Liver (tissue), 3 donors: ENCODE measurements at regions not wholly inside any gene's neighbourhood (a gene's known extent, or its start where the extent isn't known, plus 50 kb on each side); places are given as distances from the start of the nearest gene placed in this dataset.

Experiments
- FOXA1 ChIP-seq: IDR thresholded peaks from 2 replicates; pipeline ENCODE4 v1.6.1; 2016; ENCODE audit warnings: antibody characterized with exemption
- SP1 ChIP-seq: IDR thresholded peaks from 2 replicates; pipeline ENCODE4 v1.6.1; 2018; ENCODE audit warnings: antibody characterized with exemption, mild to moderate bottlenecking
- TF ChIP-seq, protein P1 (sequence below): fragments of 150-350 bp; IDR thresholded peaks from 2 replicates; pipeline ENCODE4 v1.5.1; 2017; ENCODE audit warnings: improper control_type of control experiment, low read depth, low read length; ENCODE audit not compliant: missing input control
- donor health status: healthy.
- donor health status: healthy.

DNA sequence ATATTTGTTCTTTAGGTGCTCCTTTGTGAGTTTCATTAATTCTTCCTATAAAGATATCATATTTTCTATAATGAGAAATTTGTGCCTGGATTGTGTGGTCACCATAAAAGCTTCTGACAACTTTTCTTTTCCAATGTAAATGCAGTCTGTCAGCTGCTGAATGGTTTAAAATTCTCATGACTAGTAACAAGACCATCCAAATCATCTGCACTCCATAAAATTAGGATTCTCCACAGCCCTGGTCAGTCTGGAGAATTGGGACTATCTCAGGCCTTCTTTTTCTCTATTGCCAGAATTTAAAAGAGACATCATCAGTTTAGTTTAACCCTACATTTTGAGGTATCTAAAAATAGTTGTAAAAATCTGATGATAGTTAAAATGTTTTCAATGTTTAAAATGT lies 180.9 kb downstream of the DTWD1 start (continued):
- no peak for TF ChIP-seq SP1
- TF ChIP-seq, protein P1, sequence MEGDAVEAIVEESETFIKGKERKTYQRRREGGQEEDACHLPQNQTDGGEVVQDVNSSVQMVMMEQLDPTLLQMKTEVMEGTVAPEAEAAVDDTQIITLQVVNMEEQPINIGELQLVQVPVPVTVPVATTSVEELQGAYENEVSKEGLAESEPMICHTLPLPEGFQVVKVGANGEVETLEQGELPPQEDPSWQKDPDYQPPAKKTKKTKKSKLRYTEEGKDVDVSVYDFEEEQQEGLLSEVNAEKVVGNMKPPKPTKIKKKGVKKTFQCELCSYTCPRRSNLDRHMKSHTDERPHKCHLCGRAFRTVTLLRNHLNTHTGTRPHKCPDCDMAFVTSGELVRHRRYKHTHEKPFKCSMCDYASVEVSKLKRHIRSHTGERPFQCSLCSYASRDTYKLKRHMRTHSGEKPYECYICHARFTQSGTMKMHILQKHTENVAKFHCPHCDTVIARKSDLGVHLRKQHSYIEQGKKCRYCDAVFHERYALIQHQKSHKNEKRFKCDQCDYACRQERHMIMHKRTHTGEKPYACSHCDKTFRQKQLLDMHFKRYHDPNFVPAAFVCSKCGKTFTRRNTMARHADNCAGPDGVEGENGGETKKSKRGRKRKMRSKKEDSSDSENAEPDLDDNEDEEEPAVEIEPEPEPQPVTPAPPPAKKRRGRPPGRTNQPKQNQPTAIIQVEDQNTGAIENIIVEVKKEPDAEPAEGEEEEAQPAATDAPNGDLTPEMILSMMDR = no peak
- TF ChIP-seq FOXA1 = no peak
